ENCODE measurements at regions not wholly inside any gene's neighbourhood (a gene's known extent, or its start where the extent isn't known, plus 50 kb on each side); places are given as distances from the start of the nearest gene placed in this dataset.

DNA sequence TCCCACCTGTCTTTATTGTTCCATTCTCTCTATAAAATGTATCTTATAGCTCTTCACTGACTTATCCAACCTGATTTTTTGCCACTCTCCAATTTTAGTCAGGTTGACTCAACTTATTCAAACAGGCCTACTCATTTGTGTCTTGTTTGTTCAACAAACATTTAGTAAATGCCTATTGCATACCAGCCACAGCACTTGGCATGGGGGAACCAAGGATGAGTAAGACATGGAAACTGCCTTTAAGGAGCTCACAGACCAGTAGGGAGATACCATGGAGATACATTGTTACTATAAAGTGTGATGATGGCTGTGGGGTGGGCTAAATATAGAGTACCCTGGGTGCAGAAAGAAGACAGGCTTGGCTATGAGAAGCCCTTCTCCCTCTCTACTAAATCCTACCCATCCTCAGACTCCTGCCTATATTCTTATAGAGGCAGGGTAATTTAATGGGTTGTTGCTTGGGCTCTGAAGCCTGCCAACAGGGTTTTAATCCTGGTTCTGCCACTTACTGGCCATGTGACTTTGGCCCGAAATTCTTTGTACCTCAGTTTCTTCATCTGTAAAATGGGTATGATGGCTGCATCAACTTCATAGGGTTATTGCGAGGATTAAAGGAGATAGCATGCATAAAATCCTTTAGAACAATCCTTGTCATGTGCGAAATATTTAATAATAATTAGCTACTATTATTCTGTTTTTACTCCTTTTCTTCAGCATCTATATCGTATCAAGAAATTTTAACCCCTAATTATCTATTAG, 348.5 kb upstream of the UMPS start:
- no peak for DNase-seq

DNA sequence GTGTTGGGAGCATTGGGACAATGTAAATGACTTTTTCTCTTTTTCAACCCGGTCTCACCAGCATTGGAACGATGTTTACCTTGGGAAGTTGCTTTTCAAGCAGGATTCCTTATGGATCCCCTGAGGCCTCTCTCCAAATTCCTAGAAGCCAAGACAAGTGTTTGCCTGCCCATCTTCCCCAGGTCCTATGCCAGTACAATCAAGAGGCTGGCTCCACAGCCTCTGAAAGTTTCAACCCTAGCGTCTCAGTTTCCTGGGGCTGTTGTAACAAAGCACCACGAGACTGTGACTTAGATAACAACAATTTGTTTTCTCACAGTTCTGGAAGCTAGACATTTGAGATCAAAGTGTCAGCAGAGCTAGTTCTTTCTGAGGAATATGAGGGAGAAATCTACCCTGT, 347.2 kb upstream of the UMPS start:
- DNase-seq: no peak

DNA sequence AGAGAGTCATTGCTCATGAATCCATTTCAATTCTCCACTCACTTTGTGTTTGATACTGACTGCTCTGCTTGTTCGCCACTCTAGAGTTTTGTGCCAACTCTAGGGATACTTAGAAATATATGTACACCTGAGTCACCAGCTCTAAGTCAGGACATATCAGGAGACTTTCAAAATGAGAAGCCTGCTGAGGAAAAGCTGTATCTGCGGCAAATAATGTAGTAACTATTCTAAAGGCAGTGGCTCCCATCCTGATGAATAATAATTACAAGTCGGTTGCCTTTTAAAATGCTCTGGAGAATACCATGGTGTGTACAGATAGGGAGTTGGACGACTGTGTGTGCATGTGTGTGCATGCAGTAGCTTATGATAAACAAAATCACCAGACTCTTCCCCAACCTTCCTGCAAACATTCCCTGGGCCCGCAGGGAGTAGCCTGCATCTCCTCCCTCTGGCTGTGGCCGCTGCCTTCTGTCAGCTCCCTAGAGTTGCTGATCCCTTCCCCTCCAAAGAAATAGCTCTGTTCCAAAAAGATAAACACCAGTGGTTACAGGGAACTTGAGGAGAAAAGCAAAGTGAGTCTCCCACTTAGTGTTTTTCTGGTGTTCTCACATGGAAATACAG, 346.3 kb upstream of the UMPS start:
- no peak for DNase-seq

DNA sequence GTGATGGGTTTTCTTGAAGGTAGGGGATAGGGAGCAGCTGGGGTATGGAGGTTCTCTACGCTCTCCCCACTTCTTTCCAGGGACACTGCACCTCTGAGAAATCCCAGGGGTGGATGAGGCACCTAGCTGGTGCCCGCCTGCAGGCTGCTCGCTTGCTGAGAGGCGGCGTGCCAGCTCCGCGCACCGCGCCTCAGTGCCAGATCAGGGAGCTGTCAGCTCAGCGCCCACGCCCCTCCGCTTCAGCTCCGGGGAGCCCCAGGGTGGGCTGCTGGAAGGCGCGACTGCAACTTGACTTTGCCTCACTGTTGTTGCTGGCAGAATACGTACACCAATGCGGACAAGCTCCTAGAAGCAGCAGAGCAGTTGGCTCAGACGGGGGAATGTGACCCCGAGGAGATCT, 345.7 kb upstream of the UMPS start:
- no peak for DNase-seq

DNA sequence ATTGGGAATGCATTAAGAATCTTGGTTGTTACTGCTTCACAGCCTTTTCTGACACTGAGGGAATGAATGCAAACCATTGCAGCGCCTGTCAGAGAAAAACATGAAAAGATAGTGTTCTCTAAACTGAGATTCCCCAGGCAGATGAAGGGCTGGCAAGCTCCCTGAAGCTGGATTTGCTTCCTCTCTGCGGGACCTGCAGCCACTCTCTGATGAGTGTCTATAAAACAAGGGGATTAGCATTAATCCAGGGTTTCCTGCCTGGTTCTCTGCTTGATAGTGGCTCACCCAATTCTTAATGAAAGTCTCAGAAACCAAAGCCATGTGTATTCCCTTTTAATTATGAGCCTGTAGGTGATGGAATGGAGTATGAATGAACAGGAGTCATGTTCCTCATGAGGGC, 344.3 kb upstream of the UMPS start:
- no peak for DNase-seq

DNA sequence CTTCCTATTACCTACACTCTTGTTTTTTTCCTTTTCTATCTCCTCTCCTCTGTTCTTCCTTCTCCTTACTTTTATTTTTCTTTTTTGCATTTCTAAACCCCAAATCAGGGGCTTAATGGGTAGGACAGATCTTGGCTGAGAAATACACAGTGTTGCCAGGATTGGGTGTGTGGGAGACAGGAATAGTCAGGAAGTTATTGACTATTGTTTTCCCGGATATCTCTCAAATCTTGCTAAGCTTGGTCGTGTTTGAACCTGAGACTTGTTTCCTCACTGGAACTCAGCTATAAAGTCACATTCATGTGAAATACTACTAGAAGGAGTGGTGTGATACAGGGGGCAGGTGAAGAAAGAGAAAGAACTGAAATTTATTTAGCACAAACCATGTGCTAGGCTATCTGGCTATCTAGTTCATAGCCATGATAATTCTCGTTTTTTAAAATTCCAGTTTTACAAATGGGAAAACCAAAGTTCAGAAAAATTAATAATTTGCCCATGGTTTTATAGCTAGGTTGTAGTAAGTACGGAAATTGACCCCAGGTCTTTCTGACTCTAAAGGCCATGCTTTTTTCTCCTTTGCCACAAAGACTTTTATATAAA, 343.2 kb upstream of the UMPS start:
- DNase-seq: no peak

DNA sequence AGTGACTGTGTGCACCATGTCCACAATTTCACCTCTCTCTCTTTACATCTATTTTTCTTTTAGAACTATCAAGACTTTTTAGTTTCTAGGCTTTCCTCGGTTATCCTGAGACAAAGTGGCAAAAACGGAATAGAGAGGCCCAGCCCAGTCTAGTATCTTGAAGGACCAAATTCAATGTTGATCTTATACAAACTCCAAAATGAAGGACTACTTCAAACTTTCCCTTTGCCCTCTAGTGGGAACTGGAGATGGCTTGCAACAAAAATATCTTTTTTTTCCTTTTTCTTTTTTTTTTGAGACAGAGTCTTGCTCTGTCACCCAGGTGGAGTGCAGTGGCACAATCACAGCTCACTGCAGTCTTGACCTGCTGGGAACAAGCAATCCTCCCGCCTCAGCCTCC, 338.5 kb upstream of the UMPS start:
- DNase-seq: no peak

DNA sequence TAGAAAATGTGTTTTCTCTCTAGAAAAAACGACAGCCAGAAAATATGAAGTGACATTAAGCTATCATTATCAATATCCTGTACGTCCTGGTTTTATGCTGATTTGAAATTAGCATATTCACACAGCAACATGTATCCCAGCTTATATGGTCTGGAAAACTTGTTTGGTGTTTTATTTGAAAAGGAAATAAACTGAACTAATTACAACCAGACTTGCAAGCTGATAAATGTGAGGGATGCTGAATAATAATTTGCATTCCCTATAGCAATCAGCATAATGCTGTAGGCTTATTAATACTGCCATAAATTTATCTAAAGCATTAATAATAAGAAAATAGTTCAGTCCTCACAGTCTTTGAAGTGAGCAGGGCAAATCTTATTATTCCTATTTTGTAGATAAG, 336.9 kb upstream of the UMPS start:
- no peak for DNase-seq

DNA sequence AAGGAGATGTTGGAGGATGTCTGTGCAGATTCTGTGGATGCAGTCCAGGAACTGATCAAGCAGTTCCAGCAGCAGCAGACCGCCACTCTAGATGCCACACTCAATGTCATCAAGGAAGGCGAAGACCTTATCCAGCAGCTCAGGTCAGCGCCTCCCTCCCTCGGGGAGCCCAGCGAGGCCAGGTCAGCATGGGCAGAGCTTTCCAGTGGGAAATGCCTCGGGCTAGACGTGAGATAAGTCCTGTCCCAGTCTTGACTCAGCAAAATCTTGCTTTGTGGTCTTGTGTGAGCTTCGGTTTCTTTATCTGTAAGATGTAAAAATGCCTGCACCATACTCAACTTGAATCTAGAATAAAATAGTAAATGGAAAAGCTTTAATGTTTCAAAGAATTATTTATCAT, 335.1 kb upstream of the UMPS start:
- no peak for DNase-seq

DNA sequence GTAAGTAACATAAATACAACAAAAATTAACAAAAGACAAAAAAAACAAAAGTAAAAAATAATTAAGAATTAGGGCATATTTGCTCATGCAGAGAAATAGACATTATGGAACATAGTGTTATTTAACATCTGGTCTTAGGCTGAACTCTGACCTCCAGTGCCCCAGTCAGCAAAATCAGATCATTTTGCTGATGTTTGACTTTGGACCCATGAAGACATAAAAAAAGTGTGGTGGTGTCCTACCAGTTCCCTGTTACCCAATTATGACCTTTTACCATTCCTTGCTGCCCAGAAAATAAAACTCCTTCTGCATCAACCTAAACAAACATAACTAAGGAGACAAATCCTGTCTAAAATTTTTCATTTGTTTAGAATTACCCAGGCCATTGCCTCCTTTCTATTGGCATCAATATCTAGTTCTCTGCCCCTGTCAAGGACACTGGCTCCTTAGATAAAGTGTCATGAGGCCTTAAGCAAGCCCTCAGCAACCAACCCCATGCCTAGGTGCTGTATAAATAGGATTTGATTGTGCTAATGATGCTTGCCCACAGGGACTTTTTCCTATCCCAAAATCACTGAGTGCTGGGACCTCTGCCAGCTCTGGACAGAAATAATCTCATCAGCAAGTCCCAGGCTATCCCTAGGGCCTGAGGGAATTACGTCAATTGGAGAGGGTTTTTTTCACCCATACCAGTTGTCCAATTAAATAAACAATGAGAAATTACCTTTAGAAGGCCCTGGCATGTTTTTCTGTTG, 334.5 kb upstream of the UMPS start:
- DNase-seq: peak; percentile 35

DNA sequence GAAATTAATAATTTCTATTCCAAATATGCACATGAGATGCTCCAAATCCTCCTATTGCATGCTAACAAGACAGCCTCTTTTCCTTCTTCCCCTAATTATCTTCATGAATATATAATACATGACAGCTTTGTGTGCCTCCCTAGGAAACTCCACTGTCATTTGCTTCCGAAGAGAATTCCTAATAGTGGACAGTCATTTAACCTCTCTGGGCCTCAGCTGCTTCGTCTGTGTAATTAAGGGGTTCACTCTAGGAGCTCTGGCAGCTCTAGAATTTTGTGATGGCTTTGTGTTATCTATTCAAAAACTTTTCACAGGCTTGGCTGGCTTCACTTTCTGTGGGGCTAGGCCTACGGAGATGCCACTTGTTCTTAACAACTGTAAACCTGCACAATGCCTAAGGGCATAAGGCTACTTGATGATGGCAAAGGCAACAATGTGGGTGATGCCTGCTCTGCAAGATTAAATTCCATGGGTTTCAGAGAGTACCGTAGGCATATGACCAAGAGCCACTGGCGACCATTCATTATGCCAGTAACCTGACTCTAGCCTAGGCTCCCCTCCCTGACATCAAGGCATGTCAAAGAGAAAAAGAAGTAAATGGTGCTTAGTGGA, 333.8 kb upstream of the UMPS start:
- peak; percentile 35 for DNase-seq

DNA sequence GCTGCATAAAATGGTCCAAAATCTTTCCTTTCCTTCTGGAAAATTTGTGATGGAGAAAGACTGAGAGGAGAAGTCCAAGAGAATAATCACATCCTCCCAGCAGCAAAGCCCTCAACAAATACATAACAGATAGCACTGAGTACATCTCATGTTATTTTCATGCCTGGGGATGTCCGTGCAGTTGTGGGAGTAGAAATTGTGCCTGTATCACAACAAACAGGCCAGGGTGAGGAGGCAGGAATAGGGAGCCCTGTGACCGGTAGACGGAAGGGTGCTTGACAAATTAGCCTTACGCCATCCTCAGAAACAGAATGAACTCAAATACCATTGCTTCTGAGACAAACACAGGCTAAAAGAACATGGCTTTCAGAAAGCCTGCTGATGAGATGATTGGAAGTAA, 333.2 kb upstream of the UMPS start:
- no peak for DNase-seq

DNA sequence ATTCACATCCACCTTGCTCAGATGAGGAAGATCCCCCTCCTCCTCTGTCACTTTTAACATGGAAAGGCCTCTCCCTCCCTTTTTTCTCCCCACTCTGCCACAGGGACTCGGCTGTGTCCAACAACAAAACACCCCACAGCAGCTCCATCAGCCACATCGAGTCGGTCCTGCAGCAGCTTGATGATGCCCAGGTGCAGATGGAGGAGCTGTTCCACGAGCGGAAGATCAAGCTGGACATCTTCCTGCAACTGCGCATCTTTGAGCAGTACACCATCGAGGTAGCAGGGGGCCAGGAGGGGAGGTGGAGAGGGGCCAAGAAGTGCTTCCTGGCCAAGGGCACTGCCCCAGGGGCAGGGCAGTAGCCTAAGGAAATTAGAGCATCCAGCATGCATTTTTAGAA, 331.7 kb upstream of the UMPS start:
- no peak for DNase-seq

DNA sequence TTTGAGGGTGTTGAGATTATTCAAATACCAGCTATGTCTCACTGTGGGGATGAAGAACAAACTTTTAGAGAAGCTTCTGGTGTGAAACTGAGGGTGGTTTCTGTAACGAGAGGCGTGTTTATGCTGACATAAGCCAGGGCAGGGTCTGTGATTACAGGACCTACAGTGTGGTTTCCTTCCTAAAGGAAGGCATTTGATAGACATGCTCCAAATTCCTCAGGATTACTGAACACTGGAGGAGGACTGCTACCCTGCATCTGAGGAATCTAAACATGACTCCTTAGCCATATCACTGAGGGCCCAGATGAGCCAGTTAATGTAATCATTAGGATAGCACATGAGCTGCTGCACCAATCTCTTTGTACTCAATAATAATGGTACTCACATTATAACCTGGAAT, 328.4 kb upstream of the UMPS start:
- no peak for DNase-seq

DNA sequence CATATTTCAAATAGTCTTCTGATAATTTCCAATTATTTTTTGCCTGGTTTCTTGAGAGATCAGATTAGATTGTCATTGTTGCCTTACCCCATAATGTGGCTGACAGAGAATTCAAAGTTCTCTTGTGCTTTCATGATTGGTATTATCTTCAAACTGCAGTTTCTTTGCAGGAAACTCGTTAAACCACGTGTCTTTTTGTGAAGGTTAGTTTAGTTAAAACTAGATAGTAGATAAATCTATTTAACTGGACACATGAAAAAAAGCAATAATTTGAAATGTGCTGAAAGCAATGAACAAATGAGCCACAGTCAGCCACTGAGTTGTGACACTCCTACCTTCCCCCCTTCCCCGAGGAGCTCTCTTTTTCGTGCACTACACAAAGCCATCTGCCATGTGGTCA, 327.5 kb upstream of the UMPS start:
- no peak for DNase-seq

DNA sequence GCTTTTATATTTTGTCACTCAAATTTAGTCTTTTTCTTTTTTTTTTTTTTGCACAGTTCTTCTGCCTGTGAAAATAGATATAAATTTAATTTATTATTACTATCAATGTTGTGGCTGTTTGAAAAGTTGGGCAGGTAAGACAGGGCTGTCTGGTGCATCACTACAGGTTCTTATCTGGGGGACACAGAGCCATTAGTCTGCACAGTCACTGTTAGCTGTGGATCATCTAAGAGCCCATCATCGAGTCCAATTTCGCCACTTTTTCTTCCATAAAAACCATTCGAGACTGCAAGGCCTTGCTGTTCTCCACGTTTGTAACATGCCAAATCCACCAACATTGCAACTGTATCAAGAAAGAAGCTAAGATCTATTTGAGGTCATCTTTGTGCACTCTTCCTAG, 325.6 kb upstream of the UMPS start:
- no peak for DNase-seq

DNA sequence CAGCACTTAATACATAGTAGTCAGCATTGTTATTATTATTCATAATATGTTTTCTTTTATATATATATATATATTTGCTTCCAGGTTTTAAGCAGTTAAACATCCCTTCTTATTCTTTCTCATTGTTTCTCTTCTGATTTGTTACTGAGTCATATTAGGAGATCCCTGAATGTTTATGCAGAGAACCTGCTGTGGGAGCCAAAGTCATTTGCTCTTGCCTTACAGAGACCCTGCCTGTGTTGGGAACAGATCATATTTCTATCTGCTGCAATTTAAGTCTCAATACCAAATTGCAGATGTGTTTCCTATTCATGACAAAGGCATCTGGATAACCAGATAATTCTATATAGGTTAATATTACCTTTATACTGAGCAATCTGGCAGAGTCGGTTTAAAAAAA, 323.0 kb upstream of the UMPS start:
- DNase-seq: no peak

DNA sequence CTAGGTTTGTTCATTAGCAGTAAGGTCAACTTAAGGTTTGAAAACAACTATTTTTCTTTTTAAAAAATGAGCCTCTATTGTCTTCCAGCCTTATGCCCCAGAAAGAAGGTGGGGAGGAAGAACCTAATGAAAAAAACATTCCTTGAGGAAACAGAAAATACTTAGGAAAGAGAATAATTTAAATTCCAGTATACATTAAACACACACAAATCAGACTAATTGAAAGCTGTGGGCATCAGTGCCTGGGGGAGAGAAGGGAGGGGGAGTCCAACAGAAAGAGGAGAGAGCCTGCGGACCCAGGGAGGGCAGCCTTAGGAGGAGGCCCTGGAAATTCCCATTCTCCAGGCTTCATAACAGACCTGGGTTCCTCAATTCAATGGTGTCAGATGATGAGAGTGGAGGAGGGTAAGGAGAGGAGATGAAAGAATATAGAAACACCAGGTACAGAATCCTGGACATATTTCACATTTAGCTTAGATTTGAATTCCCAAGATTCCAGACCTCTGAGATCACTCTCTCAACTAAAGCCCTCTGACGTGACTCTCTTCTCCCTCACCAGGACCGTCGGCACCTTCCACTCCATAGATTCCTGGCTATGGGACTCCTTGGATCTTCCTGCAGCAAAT, 320.5 kb upstream of the UMPS start:
- DNase-seq: no peak

DNA sequence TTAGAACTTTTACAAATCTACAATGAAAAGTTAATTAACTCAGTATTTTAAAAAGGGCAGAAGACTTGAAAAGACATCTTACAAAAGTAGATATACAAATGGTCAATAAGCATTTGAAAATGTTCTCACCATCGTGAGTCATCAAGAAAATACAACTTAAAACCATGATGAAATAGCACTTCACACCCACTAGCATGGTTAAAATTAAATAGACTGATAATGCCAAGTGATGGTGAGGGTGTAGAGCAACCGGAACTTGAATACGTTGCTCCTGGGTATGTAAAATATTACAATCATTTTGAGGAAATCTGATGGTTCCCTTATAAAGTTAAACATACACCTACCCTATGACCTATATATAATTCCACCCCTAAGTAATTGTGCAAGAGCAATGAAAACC, 319.8 kb upstream of the UMPS start:
- DNase-seq: no peak

DNA sequence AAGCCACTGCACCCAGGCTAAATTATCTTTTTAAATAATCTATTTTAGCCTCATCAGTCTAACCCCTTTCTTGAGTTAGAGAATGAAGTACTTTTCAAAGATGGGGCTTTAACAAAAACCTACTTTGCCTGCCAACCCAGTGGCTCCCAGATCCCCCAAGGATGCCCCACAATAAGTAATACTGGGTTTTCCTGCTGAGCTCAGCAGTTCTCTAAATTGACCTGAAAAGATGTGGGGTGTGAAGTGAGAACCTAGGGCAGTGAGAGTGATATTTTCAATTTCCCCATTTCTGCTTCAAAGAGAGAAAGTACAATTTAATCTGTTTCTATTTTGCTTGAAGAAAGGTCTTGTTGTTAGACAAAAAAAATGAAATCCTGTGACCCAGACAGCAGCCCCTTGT, 318.5 kb upstream of the UMPS start:
- DNase-seq: no peak

DNA sequence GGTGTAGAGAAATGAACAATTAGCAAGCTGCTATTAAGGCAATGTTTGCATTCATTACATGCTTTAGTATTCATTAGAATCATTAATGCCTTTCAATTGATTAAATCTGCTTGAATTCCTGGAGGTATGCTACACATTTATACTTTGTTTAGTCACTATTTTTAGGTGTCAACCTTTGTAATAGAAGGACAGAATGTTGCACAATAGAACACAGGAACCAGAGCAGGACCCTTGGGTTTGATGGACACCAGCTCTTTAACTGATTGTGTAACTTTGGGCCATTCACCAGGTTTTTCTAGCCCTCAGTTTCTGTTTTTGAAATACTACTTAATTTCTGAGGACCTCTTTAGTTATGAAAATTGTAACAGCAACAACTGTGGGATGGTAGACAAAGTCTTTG, 317.6 kb upstream of the UMPS start:
- no peak for DNase-seq

DNA sequence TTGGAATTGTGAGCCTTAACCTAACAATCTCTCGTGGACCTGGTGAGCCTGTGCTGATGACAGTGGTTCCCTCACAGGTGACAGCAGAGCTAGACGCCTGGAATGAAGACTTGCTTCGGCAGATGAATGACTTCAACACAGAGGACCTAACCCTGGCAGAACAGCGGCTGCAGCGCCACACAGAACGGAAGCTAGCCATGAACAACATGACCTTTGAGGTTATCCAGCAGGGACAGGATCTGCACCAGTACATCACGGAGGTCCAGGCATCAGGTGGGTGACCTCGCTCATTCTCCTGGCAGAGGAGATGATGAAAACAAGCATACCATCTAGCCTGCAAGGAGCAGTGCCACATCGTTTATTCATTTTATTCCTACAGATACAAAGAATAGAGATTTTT, 316.9 kb upstream of the UMPS start:
- DNase-seq: no peak

DNA sequence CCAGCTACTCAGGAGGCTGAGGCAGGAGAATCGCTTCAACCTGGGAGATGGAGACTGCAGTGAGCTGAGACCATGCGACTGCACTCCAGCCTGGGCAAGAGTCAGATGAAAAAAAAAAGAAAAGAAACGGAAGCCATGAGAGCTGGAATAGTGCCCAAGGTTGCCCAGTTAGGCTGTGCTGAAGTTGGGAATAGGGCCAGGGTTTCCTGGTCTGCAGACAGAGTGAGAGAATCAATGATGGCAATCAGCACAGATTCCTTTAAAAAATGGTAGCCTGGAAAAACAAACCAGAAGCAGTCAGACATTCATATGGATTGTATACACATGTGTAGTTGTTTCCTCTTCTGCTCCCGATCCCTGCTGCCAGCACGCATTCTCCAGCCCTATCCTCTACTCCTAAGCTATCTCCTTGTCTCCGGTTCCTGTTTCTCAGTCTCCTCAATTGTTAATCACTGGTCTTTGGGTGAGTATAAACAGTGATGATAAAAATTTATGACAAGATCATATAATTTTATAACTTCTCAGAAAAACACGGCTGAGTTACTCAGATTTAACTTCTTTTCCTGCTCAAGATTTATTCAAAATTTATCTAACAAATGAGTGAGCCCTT, 316.2 kb upstream of the UMPS start:
- no peak for DNase-seq

All from NCI-H2081 treated with DMSO at 0.1 percent for 48 hours (cell line).